Left cardiac atrium (tissue), 4 donors: ENCODE measurements at regions not wholly inside any gene's neighbourhood (a gene's known extent, or its start where the extent isn't known, plus 50 kb on each side); places are given as distances from the start of the nearest gene placed in this dataset.

ENCODE experiments used
- ATAC-seq, 2 donors: fragments of 200-7000 bp; cut with Tn5 transposase; one replicate each; pipeline ENCODE4 v1.9.1; 2020; ENCODE audit warnings: mild to moderate bottlenecking in 2 of 2, moderate library complexity in 2 of 2
- DNase-seq: peaks from one replicate; pipeline ENCODE4 v3.0.0-alpha.2; 2020
- intact Hi-C, 2 donors: fragments of 100-400 bp; cut with DNase I; formaldehyde crosslinking; loops; one replicate each; pipeline versions ENCODE4 v1.14.1 to v1.15.1; 2022 to 2023
- donor health status: DM: no; HTN: yes; CAD: no.
- donor health status: DM: no; HTN: yes; CAD: no; lungs with severe emphysema.
- donor health status: DM: yes; HTN: yes; CAD: no.
- donor health status: Dilated cardiomyopathy.

DNA sequence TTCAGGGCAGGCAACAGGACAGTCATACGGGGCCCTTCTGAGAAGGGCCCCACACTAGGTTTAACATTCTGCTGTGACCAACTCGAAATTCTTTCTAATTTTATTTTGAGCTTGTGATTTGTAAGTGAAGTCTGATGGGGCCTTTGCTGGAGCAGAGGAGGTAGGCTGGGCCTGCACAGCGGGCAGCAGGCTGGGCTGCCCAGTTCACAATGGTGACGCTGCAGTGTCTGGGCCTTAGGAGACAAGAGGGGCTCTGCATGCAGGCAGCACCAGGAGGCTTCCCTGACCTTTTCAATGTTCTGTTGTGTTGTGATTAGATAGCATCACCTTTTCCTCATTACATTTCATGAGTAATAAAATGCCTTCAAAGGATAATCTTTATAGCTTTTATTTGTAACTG is 175.1 kb downstream of the CXCL12 start:
- no peak for DNase-seq
- ATAC-seq = no peak
- intact Hi-C loops = no loop called here

DNA sequence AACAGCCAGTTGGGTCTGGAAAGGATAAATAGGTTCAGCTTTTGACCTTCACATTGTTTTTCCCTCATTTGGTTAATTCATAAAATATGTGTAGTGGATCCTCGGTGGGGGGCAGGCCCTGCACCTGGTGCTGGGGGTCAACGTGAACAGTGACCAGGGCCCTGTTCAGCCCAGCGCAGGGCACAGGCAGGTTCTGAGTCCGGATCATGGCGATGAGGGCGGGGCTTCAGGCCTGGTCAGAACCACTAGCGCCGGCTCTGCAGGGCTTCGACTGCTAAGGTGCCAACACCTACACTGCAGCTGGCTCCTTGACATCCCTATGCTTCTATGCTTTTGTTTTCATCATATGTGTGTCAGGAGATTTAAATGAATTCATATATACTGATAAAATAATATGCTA is 177.7 kb downstream of the CXCL12 start:
- intact Hi-C loops = no loop called here
- DNase-seq (no peak), ATAC-seq (no peak)

DNA sequence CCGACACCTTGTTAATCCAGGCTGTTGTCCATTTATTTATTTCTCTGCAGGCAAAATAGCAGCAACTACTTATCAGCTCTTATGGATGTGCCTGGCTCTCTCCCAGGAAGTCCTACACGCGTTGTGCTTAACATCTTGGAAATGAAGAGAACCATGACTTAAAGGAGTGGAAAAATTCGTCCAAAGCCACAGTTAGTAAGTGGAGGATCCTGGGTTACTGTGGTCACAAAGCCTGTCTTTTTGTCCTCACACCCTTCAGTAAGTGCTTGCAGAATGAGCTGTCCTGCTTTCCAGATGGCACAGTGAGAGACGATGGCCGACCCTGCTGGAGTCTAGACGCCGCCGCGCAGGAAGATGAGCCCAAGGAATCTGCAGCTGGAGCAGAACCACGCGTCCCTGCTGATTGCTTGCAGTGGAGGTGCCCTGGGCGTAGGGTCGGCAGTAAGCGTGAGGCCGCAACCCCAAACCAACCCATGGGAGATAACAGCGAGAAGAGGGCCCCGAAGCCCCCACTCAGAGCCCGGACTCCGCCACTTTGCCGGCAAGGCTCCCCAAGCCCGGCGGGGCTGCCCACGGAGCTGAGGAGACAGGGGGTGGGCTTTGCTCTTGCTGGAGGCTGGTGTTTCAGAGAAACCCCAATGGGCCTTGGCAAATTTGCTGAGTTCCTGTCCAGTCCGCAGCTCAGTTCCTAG is 178.6 kb downstream of the CXCL12 start:
- ATAC-seq (peak in 1 of 2 donors; percentile 61), DNase-seq (no peak)
- intact Hi-C loops = no loop called here

DNA sequence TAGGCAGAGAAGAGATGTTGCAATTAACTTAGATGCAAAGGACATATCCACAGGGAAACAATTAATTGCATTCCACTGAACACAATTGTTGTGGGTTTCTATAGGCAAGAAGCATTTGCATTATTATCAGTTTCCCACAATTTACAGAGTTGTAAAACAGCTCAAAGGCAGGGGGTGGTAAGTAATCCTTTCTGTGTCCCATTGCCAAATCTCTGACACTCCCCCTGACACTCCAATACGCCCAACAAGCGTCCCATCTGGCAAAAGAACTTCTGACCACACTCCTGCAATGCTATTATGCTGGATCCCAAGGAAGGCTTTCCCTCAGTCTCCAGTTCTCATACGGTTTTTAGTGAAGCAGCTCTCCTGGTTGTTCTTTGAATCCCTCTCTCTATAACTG is 179.8 kb downstream of the CXCL12 start:
- ATAC-seq (no peak), DNase-seq (no peak)
- intact Hi-C loops = no loop called here

DNA sequence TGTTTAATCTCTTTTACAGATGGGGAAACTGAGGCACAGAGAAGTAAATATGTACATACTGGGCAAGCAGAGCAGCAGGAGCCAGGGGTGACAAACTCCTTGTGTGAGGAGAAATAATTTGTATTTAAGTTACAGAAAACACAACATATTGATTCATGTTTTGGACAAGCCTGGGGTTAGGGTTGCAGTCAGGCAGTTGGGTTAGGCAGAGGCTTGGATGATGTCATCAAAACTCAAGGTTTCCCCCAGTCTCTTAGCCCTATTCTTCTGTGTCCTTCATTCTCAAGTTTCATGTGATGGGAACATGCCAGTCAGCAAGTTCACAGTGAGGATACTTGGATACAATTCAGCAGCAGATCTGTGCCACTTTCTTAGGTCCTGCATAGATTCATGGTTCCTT is 181.4 kb downstream of the CXCL12 start:
- no peak for DNase-seq
- ATAC-seq = no peak
- intact Hi-C loops = no loop called here

DNA sequence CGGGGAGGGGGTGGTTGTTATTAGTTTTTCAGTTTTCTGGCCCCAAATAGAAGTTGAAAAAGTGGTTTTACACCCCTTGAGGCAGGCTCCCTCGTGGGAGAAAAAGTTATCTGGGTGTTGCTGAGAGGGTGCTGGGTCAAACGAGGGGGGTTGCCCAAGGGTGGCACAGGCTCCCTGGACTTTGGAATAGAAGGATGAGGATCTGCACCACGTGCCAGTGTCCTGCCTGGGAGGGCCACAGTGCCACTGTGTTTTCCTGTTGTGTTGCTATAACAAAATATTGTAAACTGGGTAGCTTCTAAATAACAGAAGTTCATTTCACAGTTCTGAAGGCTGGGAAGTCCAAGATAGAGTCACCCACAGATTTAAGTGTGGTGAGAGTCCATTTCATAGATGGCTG is 181.9 kb downstream of the CXCL12 start:
- intact Hi-C loops = no loop called here
- no peak for ATAC-seq
- DNase-seq = no peak

DNA sequence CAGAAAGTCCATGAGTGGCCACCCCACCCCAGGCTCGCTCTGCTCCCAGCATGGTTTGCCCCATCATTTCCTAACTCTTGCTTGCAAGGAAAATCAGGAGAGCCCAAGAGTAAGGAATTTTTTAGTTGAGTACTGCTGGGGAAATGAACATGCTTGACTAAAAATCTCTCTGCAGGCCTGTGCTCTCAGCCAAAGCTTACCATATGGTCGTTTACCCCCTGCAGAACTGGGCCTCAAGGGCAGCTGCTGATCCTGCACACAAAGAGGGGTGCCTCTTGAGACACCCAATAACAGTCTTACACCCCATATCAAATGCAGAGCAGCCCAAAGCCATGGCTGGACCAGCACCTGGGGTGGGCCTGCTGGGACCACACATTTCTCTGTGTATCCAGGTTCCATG is 183.2 kb downstream of the CXCL12 start:
- intact Hi-C loops = no loop called here
- DNase-seq = no peak
- no peak for ATAC-seq

DNA sequence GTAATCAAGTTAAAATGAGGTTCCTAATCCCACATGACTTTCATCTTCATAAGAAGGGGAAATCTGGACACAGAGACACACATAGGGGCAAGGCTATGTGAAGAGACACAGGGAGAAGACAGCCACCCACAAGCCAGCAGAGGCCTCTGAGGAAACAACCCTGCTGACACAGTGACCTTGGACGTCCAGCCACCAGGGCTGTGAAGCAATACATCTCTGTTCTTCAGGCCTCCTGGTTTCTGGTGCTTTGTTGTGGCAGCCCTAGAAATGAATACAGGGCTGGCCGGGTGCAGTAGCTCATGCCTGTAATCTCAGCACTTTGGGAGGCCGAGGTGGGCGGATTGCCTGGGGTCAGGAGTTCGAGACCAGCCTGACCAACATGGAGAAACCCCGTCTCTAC is 183.9 kb downstream of the CXCL12 start:
- intact Hi-C loops = no loop called here
- DNase-seq = no peak
- no peak for ATAC-seq

DNA sequence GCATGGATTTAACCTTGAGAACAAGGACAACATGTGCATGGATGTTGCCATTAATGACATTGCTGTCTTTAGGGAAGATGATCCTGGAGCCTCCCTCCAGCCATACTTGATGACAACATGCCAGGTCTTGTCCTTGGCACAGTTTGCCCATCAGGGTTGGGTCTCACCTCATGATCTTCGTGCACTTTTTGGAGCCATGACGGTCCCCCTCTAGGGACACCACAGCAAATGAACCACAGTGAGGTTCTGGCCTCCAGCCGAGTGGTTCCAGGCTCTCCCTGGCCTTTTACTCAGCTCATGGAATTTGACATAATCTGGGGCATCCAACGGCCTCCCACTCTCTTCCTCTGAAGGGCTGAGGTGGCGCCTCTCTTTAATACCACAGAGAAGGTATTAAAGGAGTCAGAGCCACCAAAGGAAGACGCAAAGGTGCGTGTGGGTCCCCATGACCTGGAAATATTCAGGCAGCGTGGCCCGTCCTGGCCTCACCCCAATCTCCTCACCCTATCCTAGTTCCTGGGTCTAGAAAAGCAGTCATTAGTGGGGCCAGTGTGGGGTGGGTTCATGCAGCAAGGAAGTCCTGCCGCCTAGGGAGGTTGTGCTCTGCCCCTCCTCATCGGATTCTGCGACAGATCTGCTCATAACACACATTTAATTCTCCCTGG is 184.8 kb downstream of the CXCL12 start:
- intact Hi-C loops = no loop called here
- DNase-seq = no peak
- no peak for ATAC-seq

DNA sequence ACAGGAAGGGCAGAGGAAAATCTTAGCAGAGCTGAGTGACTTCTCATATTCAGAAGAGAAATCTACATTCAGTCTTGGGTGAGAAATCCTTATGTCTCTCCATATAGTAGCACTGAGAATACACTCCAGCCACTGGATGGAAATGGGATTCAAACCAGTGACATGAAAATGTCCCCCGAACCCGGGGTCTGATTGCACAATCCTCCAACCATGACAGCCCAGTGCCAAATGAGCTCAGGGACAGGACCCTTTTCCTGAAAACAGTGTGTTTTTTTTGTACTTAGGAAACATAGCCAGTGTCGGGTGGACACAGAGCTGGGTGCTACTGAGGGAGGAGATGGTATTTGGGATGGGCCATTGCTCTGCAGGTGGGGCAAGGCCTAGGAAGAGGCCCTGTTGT is 185.6 kb downstream of the CXCL12 start:
- DNase-seq (no peak), ATAC-seq (no peak)
- intact Hi-C loops = no loop called here

DNA sequence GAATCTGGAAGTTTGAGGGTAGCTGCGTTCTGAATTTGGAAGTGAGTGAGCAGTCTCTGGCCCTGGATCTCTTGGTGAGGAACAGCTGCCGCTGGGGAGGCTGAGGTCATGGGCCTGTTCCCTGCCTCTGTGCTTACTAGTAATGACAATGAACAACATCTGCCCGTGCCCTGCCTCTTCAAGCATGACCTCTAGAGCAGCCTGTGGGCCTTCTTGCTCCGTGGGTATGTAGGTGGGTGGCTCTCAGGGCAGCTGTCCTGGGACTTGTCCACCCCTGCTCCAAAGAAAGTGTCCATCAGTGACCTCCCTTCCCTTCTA is 186.2 kb downstream of the CXCL12 start:
- ATAC-seq (peak; percentile 42 to 48), DNase-seq (peak; percentile 38)
- intact Hi-C loops = no loop called here

DNA sequence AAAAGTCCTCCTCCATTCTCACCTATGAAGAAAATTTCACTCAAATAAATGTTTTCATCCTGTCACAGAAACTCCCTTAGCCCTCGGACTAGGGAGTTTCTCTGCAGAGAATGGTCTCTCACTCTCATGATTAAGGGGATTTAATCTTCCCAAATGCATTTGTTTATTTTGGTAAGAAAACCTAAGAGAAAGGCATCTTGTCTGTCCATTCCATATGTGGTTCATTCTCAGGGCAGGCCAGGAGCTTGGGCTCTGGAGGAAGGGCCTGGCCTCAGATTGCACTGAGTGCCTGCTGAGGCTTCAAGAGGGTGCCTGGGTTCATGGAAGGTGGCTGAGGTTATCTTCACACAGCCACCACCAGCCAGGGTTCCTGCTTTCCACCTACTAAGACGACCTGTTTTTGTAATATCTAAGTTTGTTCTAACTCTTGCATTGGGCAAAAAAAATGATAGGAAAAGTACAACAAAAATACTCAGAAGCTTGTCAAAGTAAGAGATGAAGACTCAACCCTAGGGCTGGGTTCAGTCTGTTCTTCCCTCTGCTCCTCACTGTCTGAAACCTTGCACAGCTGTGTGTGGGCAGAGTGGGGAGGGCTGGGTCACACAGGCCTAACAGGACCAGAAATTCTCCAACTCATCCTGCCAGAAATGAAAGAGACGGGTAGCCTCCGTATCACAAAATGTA is 186.7 kb downstream of the CXCL12 start:
- intact Hi-C loops = no loop called here
- ATAC-seq = peak; percentile 9 to 46
- DNase-seq = no peak

DNA sequence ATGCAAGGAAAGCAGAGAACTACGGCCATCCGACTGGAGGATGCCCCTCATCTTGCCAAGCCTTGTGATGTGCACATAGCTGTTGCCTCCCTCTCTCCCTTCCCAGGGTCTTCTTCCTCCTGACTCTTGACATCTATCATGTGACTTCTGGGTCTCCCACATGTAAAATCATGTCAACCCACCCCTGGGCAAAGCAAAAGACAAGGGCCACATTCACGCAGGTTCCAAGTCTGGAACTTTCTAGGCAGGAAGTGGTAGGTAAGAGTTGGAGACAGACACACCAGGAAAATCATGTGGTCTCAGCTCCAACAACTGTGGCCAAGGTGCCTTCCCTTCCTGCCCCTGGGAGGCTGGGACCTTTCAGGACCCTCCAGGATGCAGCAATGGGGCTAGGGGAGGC is 187.3 kb downstream of the CXCL12 start:
- intact Hi-C loops = no loop called here
- ATAC-seq (no peak), DNase-seq (no peak)

DNA sequence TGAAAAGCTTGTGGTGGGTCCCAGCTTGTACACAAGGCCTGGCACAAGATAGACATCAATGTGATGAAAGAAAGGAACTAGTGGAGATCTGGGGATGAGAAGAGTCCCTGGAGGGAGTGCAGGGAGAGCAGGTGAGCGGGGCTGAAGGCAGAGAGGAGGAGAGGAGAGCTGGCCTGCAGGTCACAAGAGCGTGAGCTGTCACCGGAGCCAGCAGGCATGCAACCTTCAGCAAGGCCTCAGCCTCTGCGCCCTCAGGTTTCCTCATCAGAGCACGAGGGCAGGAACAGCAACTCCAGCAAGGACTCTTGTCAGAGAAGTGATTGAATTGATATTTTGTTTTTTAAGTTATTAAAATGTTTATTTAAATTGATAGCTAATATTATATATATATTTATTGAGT is 188.6 kb downstream of the CXCL12 start:
- intact Hi-C loops = no loop called here
- ATAC-seq = no peak
- DNase-seq = no peak

DNA sequence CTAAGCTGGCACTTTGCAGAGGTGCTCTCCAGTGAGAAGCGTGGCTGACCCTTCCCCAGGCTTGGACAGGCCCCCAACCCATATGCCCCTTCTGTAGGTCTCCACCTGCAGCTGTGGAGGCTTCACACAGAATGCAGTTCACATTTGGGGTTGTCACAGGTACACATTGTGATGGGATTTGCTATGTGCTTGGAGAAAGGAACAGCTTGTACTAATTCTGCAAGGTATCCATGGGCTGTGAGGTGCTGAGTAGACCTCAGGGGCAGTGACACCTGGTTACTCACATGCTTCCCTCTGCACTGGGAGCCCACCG is 188.9 kb downstream of the CXCL12 start:
- intact Hi-C loops = no loop called here
- ATAC-seq = no peak
- DNase-seq = no peak

DNA sequence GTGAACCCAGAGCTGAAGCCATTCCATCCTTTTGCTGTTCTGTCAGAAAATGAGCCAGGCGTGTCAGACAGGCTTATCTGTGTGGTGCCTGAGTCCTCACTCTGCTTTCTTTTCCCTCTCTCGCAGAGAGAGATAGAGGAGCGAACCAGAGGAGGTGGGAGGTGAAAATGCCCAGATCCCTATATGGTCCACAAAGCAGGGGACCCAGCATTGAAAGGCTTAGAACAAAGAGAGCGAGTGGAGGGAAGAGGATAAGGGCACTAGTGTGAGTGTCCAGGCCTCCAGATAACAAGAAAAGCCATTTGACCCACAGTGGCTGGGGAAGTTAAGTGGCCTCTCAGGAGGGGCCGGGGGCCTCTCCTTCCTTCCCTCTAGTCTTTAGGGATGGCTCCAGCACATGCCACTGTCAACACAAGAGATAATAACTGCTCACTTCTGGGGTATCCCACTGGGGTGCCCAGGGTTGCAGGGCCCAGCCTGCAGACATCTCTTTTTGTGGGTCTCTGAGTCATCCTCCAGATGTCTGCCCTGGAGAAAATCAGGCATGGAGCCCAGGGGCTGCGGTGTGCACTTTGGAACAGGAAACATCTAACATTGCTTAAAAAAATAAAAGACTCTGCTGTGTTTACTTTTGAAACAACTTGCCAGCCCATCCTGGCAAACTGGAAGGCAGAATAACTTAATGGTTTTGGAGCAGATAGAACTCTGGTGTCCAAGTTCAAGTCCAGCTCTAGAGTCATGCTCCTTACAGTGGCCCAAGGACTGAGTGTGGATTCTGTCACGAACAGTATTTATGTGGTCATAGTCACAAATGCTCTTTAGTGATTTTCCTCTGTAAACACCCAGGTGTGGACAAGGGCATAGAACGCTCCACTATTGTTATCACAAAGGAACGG is 189.5 kb downstream of the CXCL12 start:
- intact Hi-C loops = no loop called here
- peak; percentile 76 for DNase-seq
- peak; percentile 84 to 94 for ATAC-seq

DNA sequence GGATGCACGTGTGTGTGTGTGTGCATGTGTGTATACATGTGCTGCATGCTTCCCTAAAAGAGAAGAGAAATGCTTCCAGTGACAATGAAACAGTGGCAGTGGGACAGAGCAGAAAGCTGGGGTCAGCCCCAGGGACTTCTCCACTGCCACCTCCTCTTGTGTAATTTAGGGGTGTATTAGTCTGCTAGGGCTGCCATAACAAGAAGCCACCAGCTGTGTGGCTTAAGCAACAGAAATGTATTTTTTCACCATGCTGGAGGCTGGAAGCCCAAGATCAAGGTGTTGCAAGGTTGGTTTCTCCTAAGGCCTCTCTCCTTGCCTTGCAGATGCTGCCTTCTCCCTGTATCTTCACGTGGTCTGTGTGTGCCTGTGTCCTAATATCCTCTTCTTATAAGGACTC is 190.5 kb downstream of the CXCL12 start:
- DNase-seq (no peak), ATAC-seq (no peak)
- intact Hi-C loops = no loop called here

DNA sequence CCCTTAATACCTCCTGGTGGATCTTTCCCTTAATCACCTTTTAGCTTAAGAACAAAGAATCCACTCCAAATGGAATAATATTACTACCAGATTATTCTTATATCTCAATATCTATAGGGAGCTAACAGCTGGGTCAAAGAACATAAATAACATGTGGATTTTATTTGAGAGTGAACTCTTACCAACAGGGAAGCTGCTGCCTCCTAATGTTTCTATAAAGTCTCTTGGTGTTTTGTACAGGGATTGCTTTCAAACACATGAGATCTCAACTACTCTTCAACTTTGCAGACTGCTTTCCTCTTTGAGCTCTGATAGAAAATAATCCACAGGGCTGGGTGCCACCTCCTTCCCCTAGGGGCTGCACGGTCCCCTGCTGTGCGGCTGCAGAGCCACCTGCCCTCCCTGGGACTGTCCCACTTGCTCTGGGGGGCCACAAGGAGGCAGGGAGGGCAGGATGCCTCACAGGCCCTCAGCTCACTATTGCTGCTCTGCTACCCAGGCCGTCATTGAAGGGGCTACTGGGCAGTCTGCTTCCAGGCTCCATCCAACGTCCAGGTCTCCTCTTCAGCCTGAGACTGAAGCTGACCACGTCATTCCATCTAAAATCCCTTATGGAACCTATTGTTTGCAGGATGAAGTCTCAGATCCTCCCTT is 191.2 kb downstream of the CXCL12 start:
- ATAC-seq = no peak
- intact Hi-C loops = no loop called here
- no peak for DNase-seq

DNA sequence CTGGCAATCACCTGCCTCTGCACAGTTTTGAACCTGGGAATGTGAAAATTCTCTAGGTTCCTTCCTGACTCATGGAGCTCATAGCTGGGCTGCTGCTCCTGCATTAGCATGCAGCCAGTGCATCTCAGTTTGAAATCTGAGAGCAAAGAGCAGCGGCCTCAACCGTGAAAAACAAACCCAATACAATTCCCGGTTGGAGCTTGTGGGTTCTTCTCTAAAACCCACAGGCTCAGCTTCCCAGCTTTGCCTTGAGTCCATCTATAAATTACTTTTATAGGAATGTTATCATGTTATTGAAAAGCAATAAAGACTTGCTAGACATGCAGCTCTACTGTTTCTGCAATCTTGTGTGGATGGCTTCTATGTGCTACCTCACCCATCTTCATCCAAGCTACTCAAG is 191.7 kb downstream of the CXCL12 start:
- ATAC-seq = no peak
- intact Hi-C loops = no loop called here
- DNase-seq = no peak

DNA sequence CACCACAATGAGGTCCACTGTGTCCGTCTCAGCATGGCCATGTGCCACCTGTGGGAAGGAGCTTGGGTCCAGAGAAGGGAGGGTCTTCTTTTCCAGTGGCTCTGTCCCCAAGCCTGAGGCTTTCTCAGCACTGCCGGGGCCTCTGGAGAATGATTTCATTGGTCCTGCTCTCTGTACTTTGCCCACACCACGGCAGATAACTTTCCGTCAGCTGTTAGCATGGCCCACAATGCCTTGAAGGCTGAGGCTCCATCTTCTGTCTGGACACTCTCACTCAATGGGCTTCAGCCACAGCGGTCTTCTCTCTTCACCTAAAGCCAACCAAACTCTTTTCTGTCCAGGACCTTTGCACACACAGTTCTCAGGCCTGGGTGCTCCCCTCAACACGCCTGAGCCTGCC is 192.5 kb downstream of the CXCL12 start:
- intact Hi-C loops = no loop called here
- no peak for ATAC-seq
- DNase-seq = no peak
